ENCODE measurements at regions not wholly inside any gene's neighbourhood (a gene's known extent, or its start where the extent isn't known, plus 50 kb on each side); places are given as distances from the start of the nearest gene placed in this dataset.
"Not testable (repeated sequence)": the region's sequence is repeated elsewhere in the genome, so short reads cannot be mapped to it uniquely, and the experiment has no call there.

GRCh38 chr5:92665506-92665905 lies 915.5 kb downstream of the NR2F1-AS1 start:
- no peak for DNase-seq

GRCh38 chr5:92662741-92663140 lies 918.3 kb downstream of the NR2F1-AS1 start:
- DNase-seq: no peak

- no peak for DNase-seq
Measured at GRCh38 chr5:92659246-92659645, 921.8 kb downstream of the NR2F1-AS1 start.

- not testable (repeated sequence) for DNase-seq
Measured at GRCh38 chr5:92654601-92655000, 926.4 kb downstream of the NR2F1-AS1 start.

- no peak for DNase-seq
Measured at GRCh38 chr5:92653730-92654461, 927.1 kb downstream of the NR2F1-AS1 start.

GRCh38 chr5:92652756-92653155 lies 928.3 kb downstream of the NR2F1-AS1 start:
- DNase-seq: no peak

GRCh38 chr5:92644266-92644886 lies 936.6 kb downstream of the NR2F1-AS1 start:
- DNase-seq: no peak

- no peak for DNase-seq
Measured at GRCh38 chr5:92641031-92641962, 939.7 kb downstream of the NR2F1-AS1 start.

- DNase-seq: no peak
Measured at GRCh38 chr5:92640340-92640739, 940.7 kb downstream of the NR2F1-AS1 start.

GRCh38 chr5:92637960-92638359 lies 943.1 kb downstream of the NR2F1-AS1 start:
- no peak for DNase-seq

GRCh38 chr5:92637247-92637646 lies 943.8 kb downstream of the NR2F1-AS1 start:
- DNase-seq: no peak

- no peak for DNase-seq
Measured at GRCh38 chr5:92635001-92635461, 946.0 kb downstream of the NR2F1-AS1 start.

GRCh38 chr5:92633875-92634487 lies 947.0 kb downstream of the NR2F1-AS1 start:
- no peak for DNase-seq

- DNase-seq: no peak
Measured at GRCh38 chr5:92633176-92633575, 947.8 kb downstream of the NR2F1-AS1 start.

GRCh38 chr5:92631237-92631701 lies 949.8 kb downstream of the NR2F1-AS1 start:
- DNase-seq: not testable (repeated sequence)

GRCh38 chr5:92629574-92629973 lies 951.4 kb downstream of the NR2F1-AS1 start:
- no peak for DNase-seq

GRCh38 chr5:92629000-92629399 lies 952.0 kb downstream of the NR2F1-AS1 start:
- no peak for DNase-seq

GRCh38 chr5:92627186-92627585 lies 953.8 kb downstream of the NR2F1-AS1 start:
- DNase-seq: no peak

- DNase-seq: no peak
Measured at GRCh38 chr5:92616085-92616484, 964.9 kb downstream of the NR2F1-AS1 start.

- no peak for DNase-seq
Measured at GRCh38 chr5:92613546-92613945, 967.5 kb downstream of the NR2F1-AS1 start.

- not testable (repeated sequence) for DNase-seq
Measured at GRCh38 chr5:92610435-92610834, 970.6 kb downstream of the NR2F1-AS1 start.

GRCh38 chr5:92605591-92605990 lies 975.4 kb downstream of the NR2F1-AS1 start:
- DNase-seq: no peak
